AG04450 (cell line): ENCODE measurements at regions not wholly inside any gene's neighbourhood (a gene's known extent, or its start where the extent isn't known, plus 50 kb on each side); places are given as distances from the start of the nearest gene placed in this dataset.

ENCODE experiments used
- CTCF ChIA-PET: fragments of 300-600, 350-600 bp; formaldehyde crosslinking; extraction: SDS; loops from one replicate; lab custom pipeline; 2022; ENCODE audit warnings: antibody characterized with exemption, inconsistent platforms; lab: Charles Lee
- POLR2A ChIA-PET: fragments of 350-600 bp; formaldehyde crosslinking; extraction: SDS; loops from one replicate; lab custom pipeline; 2021; ENCODE audit warnings: antibody characterized with exemption, inconsistent platforms; lab: Yijun Ruan, JAX
- DNase-seq: peaks from one replicate; pipeline ENCODE4 v3.0.0-alpha.2; 2011; ENCODE audit warnings: low read depth, low spot score
- H3K27ac ChIP-seq: one replicate; pipeline ENCODE4 v1.5.1; 2012; ENCODE audit warnings: low read depth, low read length, control low read depth
- H3K27me3 ChIP-seq: one replicate; pipeline ENCODE4 v1.6.0; 2012; ENCODE audit warnings: low read length; ENCODE audit not compliant: control insufficient read depth, insufficient read depth
- H3K4me3 ChIP-seq: 2 replicates; pipeline ENCODE4 v1.5.1; 2011; ENCODE audit warnings: mild to moderate bottlenecking, low read depth, low read length, control low read depth
- H3K9me3 ChIP-seq: 2 replicates; pipeline ENCODE4 v1.5.1; 2012; ENCODE audit warnings: low read length; ENCODE audit not compliant: control insufficient read depth, insufficient read depth
- TF ChIP-seq, protein P1 (sequence below): IDR thresholded peaks from 2 replicates; pipeline ENCODE4 v1.5.1; 2011; ENCODE audit warnings: low read depth, low read length, control low read depth, inconsistent platforms

GRCh38 chr16:11462861-11463260 lies 117.6 kb downstream of the RMI2 start:
- POLR2A ChIA-PET = no interaction called here
- Histone ChIP-seq H3K4me3 (no peak overlapping the region), H3K27me3 (peaks cover 16% of the 10 kb centered on the region), H3K9me3 (no peaks in the 10 kb centered on the region; the same call in 1 of the 2 replicates), H3K27ac (no peak overlapping the region)
- DNase-seq = no peak
- CTCF ChIA-PET = no interaction called here
- TF ChIP-seq, protein P1, sequence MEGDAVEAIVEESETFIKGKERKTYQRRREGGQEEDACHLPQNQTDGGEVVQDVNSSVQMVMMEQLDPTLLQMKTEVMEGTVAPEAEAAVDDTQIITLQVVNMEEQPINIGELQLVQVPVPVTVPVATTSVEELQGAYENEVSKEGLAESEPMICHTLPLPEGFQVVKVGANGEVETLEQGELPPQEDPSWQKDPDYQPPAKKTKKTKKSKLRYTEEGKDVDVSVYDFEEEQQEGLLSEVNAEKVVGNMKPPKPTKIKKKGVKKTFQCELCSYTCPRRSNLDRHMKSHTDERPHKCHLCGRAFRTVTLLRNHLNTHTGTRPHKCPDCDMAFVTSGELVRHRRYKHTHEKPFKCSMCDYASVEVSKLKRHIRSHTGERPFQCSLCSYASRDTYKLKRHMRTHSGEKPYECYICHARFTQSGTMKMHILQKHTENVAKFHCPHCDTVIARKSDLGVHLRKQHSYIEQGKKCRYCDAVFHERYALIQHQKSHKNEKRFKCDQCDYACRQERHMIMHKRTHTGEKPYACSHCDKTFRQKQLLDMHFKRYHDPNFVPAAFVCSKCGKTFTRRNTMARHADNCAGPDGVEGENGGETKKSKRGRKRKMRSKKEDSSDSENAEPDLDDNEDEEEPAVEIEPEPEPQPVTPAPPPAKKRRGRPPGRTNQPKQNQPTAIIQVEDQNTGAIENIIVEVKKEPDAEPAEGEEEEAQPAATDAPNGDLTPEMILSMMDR = no peak

DNA sequence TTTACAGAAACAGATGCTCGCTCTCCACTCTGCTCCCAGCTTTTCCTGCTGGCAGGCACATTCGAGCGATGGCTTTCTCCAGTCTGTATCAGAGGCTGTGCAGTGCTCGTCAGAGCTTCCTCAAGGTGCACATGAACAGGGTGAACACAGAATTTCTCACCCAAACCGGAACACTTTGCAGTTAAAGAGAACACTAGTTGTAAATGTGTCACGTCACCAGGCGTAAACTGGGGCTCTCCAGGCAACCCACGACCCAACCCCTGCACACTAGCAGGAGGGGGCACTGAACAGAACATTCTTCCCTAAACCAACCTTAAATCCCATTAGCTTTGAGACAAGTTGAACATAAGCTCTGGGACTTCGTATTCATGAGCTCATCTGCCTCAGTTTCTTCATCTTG lies 119.0 kb downstream of the RMI2 start:
- ChIA-PET POLR2A (no interaction called here), CTCF (no interaction called here)
- no peak overlapping the region for H3K4me3 ChIP-seq
- no peaks in the 10 kb centered on the region; the same call in 1 of the 2 replicates for H3K9me3 ChIP-seq
- DNase-seq = no peak
- TF ChIP-seq, protein P1 = no peak
- H3K27me3 ChIP-seq = peaks cover 19% of the 10 kb centered on the region
- no peak overlapping the region for H3K27ac ChIP-seq

- POLR2A ChIA-PET = no interaction called here
- Histone ChIP-seq H3K27me3 (peaks cover 18% of the 10 kb centered on the region), H3K4me3 (no peak overlapping the region), H3K9me3 (no peaks in the 10 kb centered on the region; the same call in 1 of the 2 replicates), H3K27ac (no peak overlapping the region)
- CTCF ChIA-PET = no interaction called here
- DNase-seq = no peak
- TF ChIP-seq, protein P1 = no peak
Observed at GRCh38 chr16:11465675-11466074, 120.4 kb downstream of the RMI2 start.

DNA sequence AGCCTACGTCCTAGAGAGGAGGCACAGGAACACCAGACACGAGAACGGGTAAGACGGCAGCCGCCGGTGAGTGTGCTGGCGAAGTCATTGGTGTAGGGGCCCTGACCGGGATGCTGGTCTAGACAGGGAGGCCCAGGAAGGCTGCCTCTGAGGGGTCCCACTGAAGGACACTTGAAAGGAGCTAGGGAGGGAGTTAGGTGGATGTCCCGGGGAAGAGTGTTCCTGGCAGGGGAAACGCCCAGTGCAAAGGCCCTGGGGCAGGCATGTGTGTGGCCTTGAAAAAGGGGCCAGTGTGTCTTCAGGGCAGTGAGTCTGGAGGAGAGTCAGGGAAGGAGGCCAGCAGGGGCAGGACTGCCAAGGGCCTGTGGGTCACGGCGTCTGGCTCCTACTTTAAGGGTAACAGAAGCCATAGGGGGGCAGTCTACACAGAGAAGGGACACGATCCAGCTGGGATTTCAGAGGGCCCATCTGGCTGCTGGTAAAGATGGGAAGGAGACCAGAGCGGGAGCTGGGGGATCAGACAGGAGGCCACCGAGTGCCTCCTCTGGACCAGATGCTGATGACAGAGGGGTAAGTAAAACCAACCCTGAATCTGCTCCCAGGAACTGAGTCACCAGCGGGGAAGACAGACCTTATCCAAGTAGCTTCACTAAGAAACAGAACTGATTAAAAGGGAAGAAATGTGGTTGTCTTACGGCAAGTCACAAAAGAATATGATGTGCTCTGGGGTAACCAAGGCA lies 115.9 kb downstream of the LITAF start:
- TF ChIP-seq, protein P1 = no peak
- CTCF ChIA-PET = no interaction called here
- Histone ChIP-seq H3K27ac (no peak overlapping the region), H3K9me3 (no peaks in the 10 kb centered on the region), H3K27me3 (peaks cover 13% of the 10 kb centered on the region), H3K4me3 (no peak overlapping the region)
- POLR2A ChIA-PET = no interaction called here
- DNase-seq = no peak

DNA sequence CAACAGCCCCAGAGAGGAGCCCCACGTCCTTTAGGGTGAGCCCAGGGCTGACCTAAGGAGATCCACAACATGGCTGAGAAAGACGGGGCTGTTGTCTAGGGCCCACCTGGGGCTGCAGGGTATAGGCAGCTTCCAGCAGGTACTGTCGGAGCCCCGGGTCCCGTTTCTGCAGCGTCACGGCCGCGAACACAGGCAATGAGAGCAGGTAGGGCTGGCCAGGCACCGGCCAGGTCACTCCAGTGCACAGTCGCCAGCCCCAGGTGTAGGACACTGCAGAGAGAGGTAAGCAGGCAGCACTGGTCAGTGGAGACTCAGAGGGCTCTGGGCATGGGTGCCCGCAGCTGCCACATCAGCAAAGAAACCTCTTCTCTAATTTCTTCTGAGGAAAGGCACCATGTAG lies 115.2 kb downstream of the LITAF start:
- CTCF ChIA-PET = no interaction called here
- TF ChIP-seq, protein P1 = no peak
- H3K9me3 ChIP-seq = no peaks in the 10 kb centered on the region

More for the DNA sequence above, 115.2 kb downstream of the LITAF start:
- Histone ChIP-seq H3K4me3 (no peak overlapping the region), H3K27ac (no peak overlapping the region), H3K27me3 (peaks cover 14% of the 10 kb centered on the region)
- POLR2A ChIA-PET = no interaction called here
- DNase-seq = no peak
